GM18909 (cell line): ENCODE measurements at regions not wholly inside any gene's neighbourhood (a gene's known extent, or its start where the extent isn't known, plus 50 kb on each side); places are given as distances from the start of the nearest gene placed in this dataset.

Source experiments
- ATAC-seq: cut with Tn5 transposase; IDR thresholded peaks from one replicate; pipeline ENCODE4 v1.9.1; 2021; ENCODE audit warnings: mild to moderate bottlenecking; ENCODE audit not compliant: unreplicated experiment, poor library complexity

DNA sequence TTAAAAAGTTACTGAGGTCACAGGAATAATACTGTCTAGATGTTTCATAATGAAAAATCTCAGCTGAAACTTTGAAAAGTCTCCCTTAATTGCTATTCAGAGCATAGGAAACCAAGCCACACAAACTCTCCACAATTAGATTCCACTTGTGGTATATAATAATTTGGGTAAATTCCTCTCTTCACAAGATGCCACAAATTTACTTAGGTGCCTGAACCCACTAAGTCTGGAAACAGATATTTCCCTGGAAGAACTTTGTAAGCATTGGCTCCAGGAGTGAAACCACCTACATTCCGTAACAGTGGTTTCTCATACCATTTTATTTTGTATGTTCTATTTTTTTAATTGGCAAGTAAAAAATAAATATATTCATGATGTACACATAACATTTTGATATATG is 493.4 kb downstream of the SEMA3D start:
- ATAC-seq = no peak

DNA sequence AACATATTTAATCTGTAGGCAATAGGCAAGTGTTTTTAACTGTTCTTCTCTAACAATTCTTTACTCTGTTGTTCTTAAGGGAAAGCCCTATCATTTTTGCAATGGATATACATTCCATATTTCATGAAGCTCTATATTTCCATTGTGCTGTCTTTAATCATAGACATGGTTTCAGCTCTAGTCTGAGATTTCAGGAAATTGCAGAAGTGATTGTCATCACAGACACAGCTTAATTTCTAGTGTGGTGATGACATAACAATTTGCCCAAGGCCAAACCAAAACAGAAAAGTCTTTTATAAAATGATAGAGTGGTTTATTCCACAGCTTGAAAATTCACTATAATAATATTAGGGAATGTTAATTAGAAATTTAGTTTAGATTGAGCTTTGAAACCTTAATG is 494.1 kb upstream of the SEMA3A start:
- no peak for ATAC-seq

DNA sequence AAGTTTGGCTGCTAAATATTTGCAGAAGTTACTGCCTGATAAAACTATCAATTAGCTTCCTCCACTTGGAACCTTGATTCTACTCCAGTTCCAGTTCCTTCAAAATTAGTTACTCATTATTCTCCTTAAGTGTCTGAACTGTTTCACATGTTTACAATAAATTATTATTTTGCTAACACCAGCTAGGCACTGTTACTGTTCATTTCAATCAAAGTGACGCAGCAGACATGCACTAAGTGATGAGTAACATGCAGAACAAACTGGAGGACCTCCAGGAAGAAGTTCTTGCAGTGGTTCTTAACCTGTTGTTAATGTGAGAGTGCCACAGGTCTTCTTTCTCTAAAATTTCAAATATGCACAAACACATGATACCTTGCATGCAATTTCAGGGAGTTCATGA is 491.8 kb upstream of the SEMA3A start:
- ATAC-seq = no peak

DNA sequence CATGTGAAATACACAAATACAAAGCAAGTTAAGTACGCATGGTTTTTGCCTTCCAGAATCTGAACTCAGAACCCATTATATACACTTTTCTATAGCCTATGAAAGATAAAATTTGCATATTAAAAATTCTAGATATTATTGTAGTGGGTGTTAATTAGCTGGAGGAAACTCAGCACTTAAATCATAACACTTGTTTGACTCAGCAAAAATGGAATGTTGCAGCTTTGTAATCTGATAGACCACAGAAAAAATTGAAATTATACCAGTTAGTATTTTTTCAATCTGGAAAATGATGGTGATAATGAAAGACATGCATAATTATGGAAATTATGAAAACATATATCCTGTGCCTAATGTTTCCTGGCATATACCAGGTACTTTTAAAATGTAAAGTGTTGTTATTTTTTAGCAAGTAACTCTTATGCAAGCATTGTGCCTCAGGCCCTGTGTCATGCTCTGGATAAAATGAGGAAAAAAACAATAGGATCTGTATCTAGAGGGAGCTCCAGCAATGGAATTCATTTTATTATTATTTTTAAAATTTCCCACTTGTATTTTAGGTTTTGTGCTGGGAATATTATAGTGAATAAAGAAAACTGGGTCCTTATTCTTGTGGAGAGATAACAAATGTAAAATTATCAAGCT is 490.4 kb upstream of the SEMA3A start:
- ATAC-seq = no peak

DNA sequence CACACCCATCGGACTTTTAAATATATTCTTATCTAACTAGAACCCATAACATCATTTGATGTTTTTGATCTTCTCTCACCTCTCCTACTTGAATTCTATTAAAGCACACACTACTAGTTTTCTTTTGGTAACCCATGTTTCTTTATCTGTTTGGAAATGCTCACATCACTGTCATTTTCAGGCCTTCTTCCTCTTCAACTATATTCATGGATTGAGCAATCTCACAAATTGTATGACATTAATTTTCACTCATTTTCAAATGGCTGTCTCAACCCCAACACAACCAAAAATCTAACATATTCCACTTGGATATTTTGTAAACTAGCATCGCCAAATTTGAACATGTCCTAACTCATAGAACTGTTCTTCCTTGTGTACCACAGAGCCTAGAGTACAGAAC is 488.0 kb upstream of the SEMA3A start:
- no peak for ATAC-seq

DNA sequence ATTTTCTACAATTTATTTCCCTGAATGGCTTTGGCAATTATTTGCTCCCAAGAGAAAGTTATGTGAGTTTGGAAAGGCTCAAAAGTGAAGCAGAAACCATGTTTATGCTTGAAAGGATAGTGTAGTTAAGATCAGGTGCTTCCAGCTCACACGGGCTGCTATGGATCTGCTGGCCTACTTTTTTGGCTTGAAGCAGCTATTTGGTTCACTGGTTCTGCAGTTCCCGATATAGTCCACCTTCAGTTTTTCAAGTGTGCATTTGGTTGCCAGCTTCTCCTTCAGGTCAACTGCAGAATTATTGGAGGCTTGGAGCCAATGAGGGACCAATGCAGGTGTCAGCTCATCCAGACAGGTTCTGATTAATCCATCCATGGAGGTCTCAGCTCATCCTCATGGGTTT is 484.3 kb upstream of the SEMA3A start:
- no peak for ATAC-seq

DNA sequence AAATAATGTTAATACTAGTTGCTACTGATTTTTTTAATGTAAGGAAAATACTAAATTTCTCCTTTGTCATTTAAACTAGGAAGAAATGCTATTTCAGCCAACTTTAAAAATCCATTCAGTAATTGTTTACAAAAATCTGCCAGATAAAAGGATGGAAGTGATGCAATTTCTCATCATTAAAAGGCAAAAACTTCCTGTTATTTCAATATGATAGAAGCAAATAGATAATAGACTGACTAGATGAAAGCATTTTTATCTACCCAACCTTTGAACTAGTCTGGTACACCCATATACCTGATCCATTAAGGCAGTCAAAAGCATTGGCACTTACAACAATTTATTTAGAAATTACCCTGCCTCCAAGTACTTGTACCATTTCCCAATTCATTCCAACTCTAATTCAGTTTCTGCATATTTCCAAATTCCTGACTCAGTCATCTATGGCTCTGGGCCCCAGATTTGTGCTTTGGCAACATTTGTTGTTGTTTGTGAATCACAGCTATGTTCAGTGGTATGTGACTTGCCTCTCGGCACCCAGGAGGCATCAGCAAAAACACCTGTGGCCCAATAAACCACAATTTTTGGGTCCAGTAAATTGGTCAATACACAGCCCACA is 482.6 kb upstream of the SEMA3A start:
- no peak for ATAC-seq

DNA sequence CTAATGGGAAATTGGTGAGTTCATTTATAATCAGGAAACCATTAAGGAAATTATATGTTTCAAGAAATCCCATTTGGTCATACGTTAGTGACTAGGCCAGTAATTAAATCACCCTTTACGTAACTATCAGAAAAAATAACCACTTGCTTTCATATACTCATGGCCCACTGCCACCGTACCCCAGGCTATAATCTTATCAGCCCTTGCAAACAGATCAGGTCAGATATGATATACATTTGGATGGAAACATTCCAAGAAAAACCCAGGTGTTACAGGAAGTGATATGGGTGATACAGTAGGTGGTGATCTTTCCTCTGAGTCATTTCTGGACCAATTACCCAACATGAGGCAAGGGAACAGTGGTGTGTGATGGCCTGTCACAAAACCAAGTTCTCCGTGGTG is 481.0 kb upstream of the SEMA3A start:
- no peak for ATAC-seq

DNA sequence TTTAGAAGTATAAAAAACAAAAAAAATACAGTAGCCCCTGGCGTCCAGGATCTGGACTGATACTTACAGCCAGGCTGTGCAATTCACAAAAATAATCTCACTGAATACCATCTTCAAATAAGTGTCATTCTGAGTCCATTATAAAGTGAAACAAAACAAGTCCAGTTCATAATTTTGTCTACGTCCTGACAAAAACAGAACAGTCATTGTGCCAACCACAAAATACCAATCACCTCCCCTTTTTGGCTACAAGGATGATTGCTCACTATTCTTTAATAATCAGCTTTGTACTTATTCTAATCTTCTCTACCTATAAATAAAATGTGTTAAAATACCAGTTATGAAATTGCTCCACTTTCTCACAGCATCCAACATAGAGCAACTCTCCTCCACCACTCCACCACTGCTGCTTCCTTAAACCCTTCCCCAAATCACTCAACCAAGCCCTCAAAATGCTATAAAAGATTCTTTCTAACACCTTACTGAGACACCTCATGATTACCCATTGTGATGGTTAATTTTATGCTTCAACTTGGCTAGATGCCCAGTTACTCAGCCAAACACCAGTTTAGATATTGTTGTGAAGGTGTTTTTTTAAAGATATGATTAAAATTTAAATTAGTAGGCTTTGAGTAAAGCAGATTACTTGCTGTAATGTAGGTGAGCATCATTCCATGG is 479.8 kb upstream of the SEMA3A start:
- no peak for ATAC-seq

DNA sequence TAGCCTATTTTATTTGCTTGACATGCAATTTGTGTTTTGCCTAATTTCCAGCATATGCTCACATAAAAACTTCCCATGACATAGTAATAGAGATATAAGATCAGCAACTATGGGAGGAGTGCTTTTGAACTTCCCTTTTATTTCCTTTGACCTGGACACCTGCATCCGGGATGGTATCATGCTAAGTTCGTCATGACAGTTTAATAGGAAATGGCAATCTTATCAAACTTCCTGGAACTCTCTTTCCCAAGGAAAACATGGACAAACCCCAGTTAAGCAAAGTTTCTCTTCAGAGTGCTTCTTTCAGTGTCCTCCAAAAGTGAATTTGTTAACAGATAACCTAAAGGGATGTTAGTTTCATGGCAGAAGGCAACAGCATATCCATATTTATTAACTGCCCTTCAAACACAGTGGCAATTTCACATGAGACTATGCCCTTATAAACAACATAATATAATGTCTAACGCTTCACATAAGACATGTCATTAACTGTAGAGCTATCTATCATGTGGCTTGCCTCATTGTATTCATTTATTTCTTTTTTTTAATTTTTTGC is 474.7 kb upstream of the SEMA3A start:
- ATAC-seq = no peak

DNA sequence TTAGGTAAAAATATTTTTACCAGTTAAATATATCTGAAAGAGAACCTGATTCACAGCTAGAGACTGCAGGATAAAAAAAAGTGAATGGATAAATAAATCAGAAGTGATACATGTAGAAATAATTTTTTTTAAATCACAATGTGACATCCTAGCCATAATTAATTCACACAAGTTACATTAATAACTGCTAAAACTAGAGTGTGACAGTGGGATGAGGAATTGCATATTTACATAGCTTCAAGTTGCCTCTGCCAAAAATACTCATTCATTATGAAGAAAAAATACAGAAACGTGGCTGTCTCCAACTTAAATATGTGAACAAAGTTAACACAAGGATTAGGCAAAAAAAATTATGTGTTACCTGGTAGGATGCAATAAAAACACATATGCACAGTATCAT is 473.5 kb upstream of the SEMA3A start:
- no peak for ATAC-seq

DNA sequence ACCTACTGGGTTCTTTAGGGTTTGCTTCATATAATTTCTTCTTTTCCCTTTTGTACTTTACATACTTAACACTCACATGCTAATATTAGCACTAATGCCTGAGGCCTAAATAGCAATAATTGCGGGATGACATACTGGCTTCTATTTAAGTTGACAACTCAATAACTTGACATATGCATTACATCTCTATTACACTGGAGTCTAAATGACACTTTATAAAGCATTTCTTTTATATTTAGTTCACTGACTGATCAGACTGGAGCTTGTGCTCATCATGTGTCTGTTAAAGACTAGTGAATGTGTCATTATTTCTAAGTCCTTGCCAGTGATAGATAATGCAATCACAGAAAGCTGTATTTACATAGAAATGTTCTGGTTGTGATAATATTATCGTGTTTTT is 472.1 kb upstream of the SEMA3A start:
- ATAC-seq = no peak

DNA sequence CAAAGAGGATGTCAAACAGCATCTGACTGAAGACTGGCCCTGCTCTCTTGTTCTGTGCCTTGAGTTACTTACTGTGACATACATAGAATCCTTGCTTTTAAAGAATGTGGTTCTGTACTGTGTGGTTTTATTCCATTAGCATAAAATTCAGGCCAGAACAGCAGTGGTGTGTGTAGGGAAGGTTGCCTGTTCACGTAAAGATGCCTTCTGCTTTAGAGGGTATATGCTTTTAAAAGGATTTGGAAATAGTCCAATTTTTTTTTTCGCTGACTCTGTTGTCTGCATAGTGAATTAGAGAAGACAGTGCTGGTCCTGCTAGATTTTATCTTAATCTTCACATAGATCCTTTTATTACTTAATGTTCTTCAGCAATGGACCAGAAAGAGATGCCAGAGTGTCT is 470.8 kb upstream of the SEMA3A start:
- ATAC-seq = no peak

DNA sequence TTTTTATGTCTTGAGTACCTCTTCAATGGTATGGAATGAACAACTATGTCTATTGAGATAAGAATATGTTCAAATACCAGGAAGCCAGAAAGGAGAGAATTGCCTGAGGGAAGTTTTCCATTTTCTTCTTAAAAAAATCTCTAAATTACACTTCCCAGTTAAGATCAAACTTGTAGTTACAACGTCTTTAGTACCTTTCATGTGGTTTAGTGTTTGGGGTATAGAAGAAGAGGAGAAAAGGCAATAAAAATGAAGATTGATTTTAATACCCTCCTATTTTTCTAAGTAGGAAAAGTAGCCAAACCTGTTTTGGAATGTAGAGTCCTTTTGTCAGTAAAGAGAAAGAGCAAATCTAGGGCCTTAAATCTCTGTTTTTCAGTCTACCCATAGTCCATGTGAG is 470.0 kb upstream of the SEMA3A start:
- ATAC-seq = no peak

DNA sequence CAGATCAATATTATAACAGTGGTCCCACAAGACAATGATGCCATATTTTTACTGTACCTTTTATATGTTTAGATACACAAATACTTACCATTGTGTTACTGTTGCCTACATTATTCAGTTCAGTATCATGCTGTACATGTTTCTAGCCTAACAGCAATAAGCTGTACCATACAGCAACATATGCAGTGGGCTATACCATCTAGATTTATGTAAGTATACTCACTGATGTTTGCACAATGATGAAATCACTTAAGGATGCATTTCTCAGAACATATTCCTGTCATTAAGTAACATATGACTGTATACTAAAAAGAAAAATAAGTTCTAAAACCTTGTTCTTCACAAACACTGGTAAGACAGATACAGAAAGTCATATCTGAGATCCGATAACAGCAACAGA is 468.6 kb upstream of the SEMA3A start:
- ATAC-seq = no peak

DNA sequence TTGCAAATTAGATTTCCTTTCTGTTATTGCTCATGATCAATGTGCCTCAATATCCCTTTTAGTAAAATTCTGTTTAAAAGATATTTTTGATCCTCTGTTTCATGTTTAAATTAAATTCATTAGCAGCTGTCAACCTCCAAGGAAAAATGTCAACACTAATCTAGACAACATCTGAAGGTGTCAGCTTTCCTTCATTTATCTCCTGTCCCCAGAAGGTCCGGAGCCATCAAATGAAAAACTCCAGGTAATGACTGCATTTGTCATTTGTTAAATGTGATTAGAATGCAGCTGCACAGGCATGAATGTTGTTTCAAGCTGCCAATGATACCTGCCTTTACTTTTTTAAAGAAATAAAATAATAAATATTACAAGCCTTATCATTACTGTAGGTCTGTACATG is 463.7 kb upstream of the SEMA3A start:
- ATAC-seq = no peak

DNA sequence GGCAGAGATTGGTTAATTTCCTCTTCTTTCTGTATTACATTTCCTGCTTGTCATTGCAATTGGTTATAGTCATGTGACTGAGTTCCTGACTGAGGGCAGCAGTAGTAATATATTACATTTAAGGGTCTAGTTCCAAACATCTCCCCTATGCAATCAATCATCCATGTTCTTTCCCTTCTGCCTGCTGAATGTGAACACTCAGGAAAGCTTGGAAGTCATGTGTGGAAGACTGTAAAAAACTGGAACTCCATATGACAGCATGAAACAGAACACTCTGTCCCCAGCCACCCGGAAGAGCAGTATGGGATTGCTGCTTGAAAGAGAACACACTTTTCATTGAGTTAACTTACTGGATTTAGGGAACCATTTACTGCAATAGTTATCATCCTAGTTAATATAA is 459.7 kb upstream of the SEMA3A start:
- ATAC-seq = no peak

DNA sequence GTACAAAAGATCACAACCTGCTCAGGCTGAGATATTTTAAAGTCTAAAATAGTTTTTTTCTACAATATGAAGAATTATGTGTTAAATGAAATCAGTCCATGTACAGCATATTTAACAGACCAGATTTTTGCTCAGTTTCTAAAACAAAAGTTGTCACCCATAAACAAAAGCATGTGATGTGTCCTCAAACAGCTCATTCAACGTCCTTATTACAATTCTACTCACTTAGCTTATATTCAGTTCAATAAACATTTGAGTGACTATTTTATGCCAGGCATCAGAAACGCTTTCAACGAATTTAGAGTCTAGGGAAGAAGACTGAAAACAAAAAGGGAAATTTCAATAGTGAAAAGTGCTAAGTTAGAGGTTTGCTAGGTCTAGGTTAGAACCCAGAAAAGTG is 457.3 kb upstream of the SEMA3A start:
- no peak for ATAC-seq

DNA sequence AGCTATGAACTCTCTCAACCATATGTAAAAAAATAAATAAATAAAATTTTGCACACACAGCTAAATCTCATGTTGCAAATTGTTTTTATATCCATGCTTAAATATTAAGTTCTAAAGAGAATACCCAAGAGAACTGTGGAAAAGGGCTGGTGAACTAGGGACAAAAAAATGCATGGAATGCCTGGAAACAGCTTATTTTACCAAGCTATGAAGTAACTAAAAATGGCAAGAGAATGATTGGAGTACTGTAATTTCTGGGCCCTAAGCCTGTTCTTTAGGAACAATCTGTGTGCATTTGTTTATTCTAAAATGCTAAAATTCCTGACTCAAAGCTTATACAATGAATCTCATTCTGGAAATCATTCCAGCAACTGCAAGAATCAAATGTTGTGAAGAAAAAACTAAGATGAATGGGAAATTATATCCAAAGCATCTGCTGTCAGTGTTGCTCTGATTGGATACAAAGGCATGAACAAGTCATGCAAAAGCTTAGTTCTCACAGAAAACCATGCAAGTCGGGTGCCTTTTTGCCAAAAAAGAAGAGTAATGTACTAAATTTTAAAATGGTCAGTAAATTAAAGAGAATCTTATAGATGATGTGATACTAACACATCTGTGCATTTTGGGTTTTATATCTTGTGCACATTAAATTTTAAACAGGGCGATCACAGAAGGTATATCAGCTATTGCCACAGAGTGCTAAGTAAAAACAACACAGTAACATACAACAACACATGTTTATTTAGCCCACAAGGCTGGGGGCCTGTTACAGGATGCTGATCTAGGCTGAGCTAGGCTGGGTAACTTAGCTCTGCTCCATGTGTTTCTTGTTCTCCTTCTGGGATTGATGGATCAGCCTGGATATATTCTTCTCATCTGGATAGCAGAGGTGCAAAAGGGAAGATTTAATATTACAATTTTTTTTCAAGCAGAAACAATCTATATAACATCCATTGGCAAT is 453.5 kb upstream of the SEMA3A start:
- ATAC-seq = no peak

DNA sequence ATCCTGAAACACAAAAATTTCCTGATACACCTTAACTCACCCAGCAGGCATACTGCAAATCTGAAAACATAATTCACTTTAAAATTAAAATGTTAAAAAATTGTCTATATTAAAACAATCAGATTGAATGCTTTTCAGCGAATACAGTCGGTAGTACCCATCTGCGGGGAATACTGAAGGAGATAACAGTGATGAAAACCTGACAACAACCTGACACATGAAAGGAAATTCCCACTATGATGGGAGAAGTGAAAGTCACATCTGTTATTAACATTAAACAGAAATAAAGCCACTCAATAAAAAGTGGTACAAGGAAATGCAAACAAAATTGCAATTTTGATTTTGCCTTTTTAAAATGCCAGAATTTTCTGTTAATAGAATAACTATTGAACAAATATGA is 448.0 kb upstream of the SEMA3A start:
- ATAC-seq = no peak

DNA sequence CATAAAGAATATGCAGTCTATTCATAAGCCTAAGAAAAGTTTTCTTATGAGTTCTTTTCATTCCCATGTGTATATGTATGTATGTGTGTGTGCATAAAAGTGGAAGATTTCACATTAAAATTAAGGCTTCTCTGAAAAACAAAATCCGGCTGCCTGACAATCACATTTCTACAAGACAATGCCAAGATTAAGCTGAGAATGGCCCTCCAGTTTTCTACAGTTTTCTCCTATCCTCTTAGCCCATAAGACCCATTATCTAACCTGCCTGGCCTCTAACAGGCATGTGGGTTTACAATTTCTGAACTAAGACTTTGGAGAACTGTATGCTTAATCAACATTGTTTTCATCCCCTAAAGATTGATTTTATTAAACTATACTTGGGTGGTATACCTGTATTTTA is 446.0 kb upstream of the SEMA3A start:
- no peak for ATAC-seq
